A549 (cell line): ENCODE measurements at regions not wholly inside any gene's neighbourhood (a gene's known extent, or its start where the extent isn't known, plus 50 kb on each side); places are given as distances from the start of the nearest gene placed in this dataset.

ENCODE experiments used
- ATAC-seq, 2 experiments: fragments of 200-7000 bp in 1 of 2; fragments of >200 bp in 1 of 2; cut with Nextera tagmentation in 1 of 2; cut with Tn5 transposase in 1 of 2; 3 replicates each; pipeline versions ENCODE4 v1.8.0 to v1.9.1; 2018 to 2020; ENCODE audit warnings: mild to moderate bottlenecking in 1 of 2, moderate library complexity in 1 of 2
- CTCF ChIA-PET: fragments of 300-600 bp; sonication (Branson Sonifier 250); formaldehyde crosslinking; extraction: SDS; loops from one replicate; lab custom pipeline; 2021; ENCODE audit warnings: antibody characterized with exemption, inconsistent platforms; lab: Yijun Ruan, JAX
- POLR2A ChIA-PET: fragments of 350-600 bp; formaldehyde crosslinking; extraction: SDS; loops from one replicate; lab custom pipeline; 2021; ENCODE audit warnings: antibody characterized with exemption, inconsistent platforms; lab: Yijun Ruan, JAX
- DNase-seq, 2 experiments: peaks; one replicate each; pipeline versions ENCODE4 v3.0.0 to v3.0.0-alpha.2; 2011 to 2016; ENCODE audit warnings: low read depth in 1 of 2, low spot score in 1 of 2
- FAIRE-seq: peaks from 2 replicates; lab custom pipeline; 2011; peaks lifted over from hg19 to GRCh38; lab: Jason Lieb, UNC
- H3K27ac ChIP-seq, 2 experiments: fragments of >200 bp; sonication (Bioruptor Twin); formaldehyde crosslinking; 3 replicates each; pipeline ENCODE4 v1.5.1; 2016 to 2017
- H3K4me1 ChIP-seq: fragments of >200 bp; sonication (Bioruptor Twin); formaldehyde crosslinking; 3 replicates; pipeline ENCODE4 v1.6.1; 2016
- H3K4me2 ChIP-seq: fragments of >200 bp; sonication (Bioruptor Twin); formaldehyde crosslinking; 3 replicates; pipeline ENCODE4 v1.6.1; 2016
- H3K4me3 ChIP-seq: fragments of >200 bp; sonication (Bioruptor Twin); formaldehyde crosslinking; 3 replicates; pipeline ENCODE4 v1.5.1; 2016
- H3K9me3 ChIP-seq: fragments of >200 bp; sonication (Bioruptor Twin); formaldehyde crosslinking; 3 replicates; pipeline ENCODE4 v1.6.1; 2016
- BCL3 ChIP-seq: fragments of >200 bp; sonication (Bioruptor Twin); formaldehyde crosslinking; IDR thresholded peaks from 3 replicates; pipeline ENCODE4 v1.6.1; 2016
- CEBPB ChIP-seq, 2 experiments: fragments of >200 bp in 1 of 2; sonication (Bioruptor Twin) in 1 of 2; formaldehyde crosslinking in 1 of 2; IDR thresholded peaks; 2 replicates each; pipeline ENCODE4 v1.6.1; 2012 to 2016
- CHD2 ChIP-seq: fragments of 150-350 bp; IDR thresholded peaks from 2 replicates; pipeline ENCODE4 v1.6.1; 2014; ENCODE audit warnings: low read length; ENCODE audit not compliant: partially characterized antibody
- E2F6 ChIP-seq: IDR thresholded peaks from 2 replicates; pipeline ENCODE4 v1.6.1; 2012; ENCODE audit warnings: low read depth, borderline replicate concordance
- EHMT2 ChIP-seq: fragments of 200-600 bp; sonication (generic); IDR thresholded peaks from 2 replicates; pipeline ENCODE4 v1.6.1; 2016; ENCODE audit warnings: antibody characterized with exemption, low read depth, mild to moderate bottlenecking, moderate library complexity
- EP300 ChIP-seq, 2 experiments: fragments of >200 bp; sonication (Bioruptor Twin); formaldehyde crosslinking; IDR thresholded peaks; 2 replicates in 1 of 2; 3 replicates in 1 of 2; pipeline ENCODE4 v1.6.1; 2016 to 2017
- FOXS1 ChIP-seq: fragments of 250-450 bp; sonication (Bioruptor Pico); IDR thresholded peaks from 2 replicates; pipeline ENCODE4 v1.5.0; 2020; ENCODE audit warnings: mild to moderate bottlenecking, moderate library complexity
- HOXA7 ChIP-seq: fragments of 250-450 bp; sonication (Bioruptor Pico); IDR thresholded peaks from 2 replicates; pipeline ENCODE4 v1.5.0; 2020; ENCODE audit warnings: mild to moderate bottlenecking, moderate library complexity
- JUNB ChIP-seq: fragments of >200 bp; sonication (Bioruptor Twin); formaldehyde crosslinking; IDR thresholded peaks from 2 replicates; pipeline ENCODE4 v1.6.1; 2016
- KDM5A ChIP-seq: fragments of 200-600 bp; sonication (generic); IDR thresholded peaks from 2 replicates; pipeline ENCODE4 v1.6.1; 2016; ENCODE audit warnings: antibody characterized with exemption, mild to moderate bottlenecking
- MAFK ChIP-seq: fragments of 450-650 bp; IDR thresholded peaks from 2 replicates; pipeline ENCODE4 v1.6.1; 2014; ENCODE audit not compliant: partially characterized antibody
- MAX ChIP-seq: IDR thresholded peaks from 2 replicates; pipeline ENCODE4 v1.6.1; 2012
- NFE2L2 ChIP-seq: fragments of 150-350 bp; conservative IDR thresholded peaks from 2 replicates; pipeline ENCODE4 v1.6.1; 2014; ENCODE audit warnings: low read length
- PBX3 ChIP-seq: IDR thresholded peaks from 2 replicates; pipeline ENCODE4 v1.6.1; 2012
- POLR2AphosphoS2 ChIP-seq: conservative IDR thresholded peaks from 2 replicates; pipeline ENCODE4 v1.6.1; 2012; ENCODE audit warnings: low read length, improper control_type of control experiment, inconsistent platforms
- SREBF2 ChIP-seq: fragments of 450-650 bp; IDR thresholded peaks from 2 replicates; pipeline ENCODE4 v1.6.1; 2014; ENCODE audit warnings: mild to moderate bottlenecking, moderate library complexity
- USF2 ChIP-seq: fragments of 450-650 bp; IDR thresholded peaks from 2 replicates; pipeline ENCODE4 v1.6.1; 2014; ENCODE audit warnings: antibody characterized with exemption
- ZSCAN20 ChIP-seq: fragments of 250-450 bp; sonication (Bioruptor Pico); IDR thresholded peaks from 2 replicates; pipeline ENCODE4 v1.8.0; 2022; ENCODE audit warnings: mild to moderate bottlenecking, moderate library complexity
- WGBS: methylation state at CpG from one replicate; pipeline ENCODE4 v1.1.6; 2017; ENCODE audit errors: missing lambda C conversion rate; 5-methylcytosine and 5-hydroxymethylcytosine counted together

GRCh38 chr6:88290411-88290810 is 124.3 kb upstream of the CNR1 start:
- Histone ChIP-seq H3K4me3 (no peak overlapping the region), H3K9me3 (no peaks in the 10 kb centered on the region; the same call in 2 of the 3 replicates), H3K27ac (no peak overlapping the region), H3K4me2 (no peak overlapping the region), H3K4me1 (no peaks in the 10 kb centered on the region)
- ChIA-PET CTCF (no interaction called here), POLR2A (no interaction called here)
- DNase-seq (no peak), FAIRE-seq (no peak), ATAC-seq (no peak)
- TF ChIP-seq MAFK, result no peak
- TF ChIP-seq SREBF2, result no peak
- TF ChIP-seq MAX, result no peak
- no peak for TF ChIP-seq EP300 (IDR thresholded peaks at IDR 0.05)
- TF ChIP-seq USF2, result no peak
- no peak for TF ChIP-seq BCL3
- no peak for TF ChIP-seq KDM5A
- TF ChIP-seq CEBPB (IDR thresholded peaks at IDR 0.05), result no peak
- no peak for TF ChIP-seq E2F6
- TF ChIP-seq NFE2L2, result no peak
- no peak for TF ChIP-seq EHMT2
- WGBS, result 44% methylated on average over 2 of the region's 2 CpGs

GRCh38 chr6:88287696-88288095 is 121.5 kb upstream of the CNR1 start:
- DNase-seq (no peak), FAIRE-seq (no peak), ATAC-seq (no peak)
- ChIA-PET CTCF (no interaction called here), POLR2A (no interaction called here)
- H3K4me3 ChIP-seq, result no peak overlapping the region
- no peak for TF ChIP-seq POLR2AphosphoS2
- TF ChIP-seq JUNB, result no peak
- no peak for TF ChIP-seq EP300 (IDR thresholded peaks at IDR 0.05)
- no peaks in the 10 kb centered on the region; the same call in 2 of the 3 replicates for H3K9me3 ChIP-seq
- H3K4me1 ChIP-seq, result no peaks in the 10 kb centered on the region
- no peak overlapping the region for H3K4me2 ChIP-seq
- no peak overlapping the region for H3K27ac ChIP-seq

GRCh38 chr6:88276331-88276730 is 110.2 kb upstream of the CNR1 start:
- ChIA-PET POLR2A (no interaction called here), CTCF (no interaction called here)
- Histone ChIP-seq H3K4me1 (no peaks in the 10 kb centered on the region), H3K4me3 (no peak overlapping the region), H3K9me3 (no peaks in the 10 kb centered on the region), H3K27ac (no peak overlapping the region)
- no peak for FAIRE-seq
- WGBS, result 44% methylated on average over 8 of the region's 14 CpGs
- TF ChIP-seq MAFK (no peak), ZSCAN20 (CRISPR knock-in tag) (no peak), PBX3 (no peak), HOXA7 (CRISPR knock-in tag) (no peak), FOXS1 (CRISPR knock-in tag) (no peak)
- TF ChIP-seq, all 56 proteins: peak for 0
- ATAC-seq (no peak), DNase-seq (no peak)
- no peak overlapping the region for H3K4me2 ChIP-seq

GRCh38 chr6:88268508-88268907 is 102.4 kb upstream of the CNR1 start:
- no peaks in the 10 kb centered on the region for H3K4me1 ChIP-seq
- no peak for ATAC-seq
- FAIRE-seq, result no peak
- DNase-seq, result no peak
- H3K4me2 ChIP-seq, result no peak overlapping the region
- POLR2A ChIA-PET, result no interaction called here
- no peak overlapping the region for H3K4me3 ChIP-seq
- WGBS, result 45% methylated on average over 7 of the region's 7 CpGs
- no peak overlapping the region for H3K27ac ChIP-seq
- CTCF ChIA-PET, result no interaction called here
- H3K9me3 ChIP-seq, result no peaks in the 10 kb centered on the region
- TF ChIP-seq CHD2, result no peak
- no peak for TF ChIP-seq E2F6
